Right lobe of liver (tissue), 4 donors: ENCODE measurements at regions not wholly inside any gene's neighbourhood (a gene's known extent, or its start where the extent isn't known, plus 50 kb on each side); places are given as distances from the start of the nearest gene placed in this dataset.

ENCODE experiments used
- CTCF ChIP-seq, 4 donors: fragments of 200-600 bp in 3 of 4; fragments of 450-650 bp in 1 of 4; IDR thresholded peaks; one replicate each; pipeline versions ENCODE4 v1.5.1 to v1.8.0; 2016 to 2022; ENCODE audit warnings: antibody characterized with exemption in 4 of 4, mild to moderate bottlenecking in 2 of 4
- POLR2A ChIP-seq: fragments of 450-650 bp; IDR thresholded peaks from one replicate; pipeline ENCODE4 v1.6.1; 2017; ENCODE audit warnings: antibody characterized with exemption, mild to moderate bottlenecking
- donor health status: DM: no; HTN: no; CAD: no.
- donor health status: DM: no; HTN: no; CAD: no.
- donor health status: DM: no; HTN: yes; CAD: no.

GRCh38 chr19:30091456-30091855, 149.4 kb downstream of the URI1 start:
- TF ChIP-seq CTCF (IDR thresholded peaks at IDR 0.05) (no peak), POLR2A (no peak)
